ENCODE measurements at regions not wholly inside any gene's neighbourhood (a gene's known extent, or its start where the extent isn't known, plus 50 kb on each side); places are given as distances from the start of the nearest gene placed in this dataset.
A peak's percentile ranks its signal among the peaks of the same experiment; 100 is the strongest.

GRCh38 chr2:242020196-242021004 lies 150.9 kb downstream of the RTP5 start:
- H3K4me2 ChIP-seq (ENCODE audit: extremely low read depth, insufficient read depth, low read length) = no peak overlapping the region
- no peaks in the 10 kb centered on the region for H3K79me2 ChIP-seq (ENCODE audit: control insufficient read depth, insufficient read depth, low read length)
- H3K27ac ChIP-seq (ENCODE audit: insufficient read depth, low read length) = no peak overlapping the region
- DNase-seq (ENCODE audit: low read depth in 2 of 2) = peak in 1 of 2 donors; percentile 19
- H4K20me1 ChIP-seq (ENCODE audit: control insufficient read depth, extremely low read depth, insufficient read depth, low read length) = no peaks in the 10 kb centered on the region
- H3K27me3 ChIP-seq (ENCODE audit: control insufficient read depth, insufficient read depth, low read length) = peaks cover 9% of the 10 kb centered on the region
- TF ChIP-seq EZH2 (IDR thresholded peaks at IDR 0.05; ENCODE audit: low read length, missing control alignments) (no peak), CTCF (conservative IDR thresholded peaks at IDR 0.05 in 1 of 2, IDR thresholded peaks at IDR 0.05 in 1 of 2; ENCODE audit: low read depth in 1 of 2, low read length in 2 of 2) (no peak)
- H3K9ac ChIP-seq (ENCODE audit: insufficient read depth, low read length) = no peak overlapping the region
- no peaks in the 10 kb centered on the region for H3K9me3 ChIP-seq (ENCODE audit: control insufficient read depth, insufficient read depth, low read depth, low read length)
- no peaks in the 10 kb centered on the region for H3K36me3 ChIP-seq (ENCODE audit: control insufficient read depth, insufficient read depth, low read length)
- no peak overlapping the region for H3K4me3 ChIP-seq (replicated peaks in 1 of 4; ENCODE audit: control extremely low read depth in 1 of 4, insufficient read depth in 1 of 4, low read depth in 3 of 4, low read length in 4 of 4)
- H2AFZ ChIP-seq (ENCODE audit: low read length) = no peak overlapping the region
- no peaks in the 10 kb centered on the region for H3K4me1 ChIP-seq (ENCODE audit: control insufficient read depth, extremely low read depth, insufficient read depth, low read length)

- H3K79me2 ChIP-seq (ENCODE audit: control insufficient read depth, insufficient read depth, low read length) = no peaks in the 10 kb centered on the region
- TF ChIP-seq EZH2 (IDR thresholded peaks at IDR 0.05; ENCODE audit: low read length, missing control alignments) = no peak
- peak in 1 of 2 donors; percentile 2 for TF ChIP-seq CTCF (conservative IDR thresholded peaks at IDR 0.05 in 1 of 2, IDR thresholded peaks at IDR 0.05 in 1 of 2; ENCODE audit: low read depth in 1 of 2, low read length in 2 of 2)
- no peaks in the 10 kb centered on the region for H3K9me3 ChIP-seq (ENCODE audit: control insufficient read depth, insufficient read depth, low read depth, low read length)
- H2AFZ ChIP-seq (ENCODE audit: low read length) = no peak overlapping the region
- H3K4me3 ChIP-seq (replicated peaks in 1 of 4; ENCODE audit: control extremely low read depth in 1 of 4, insufficient read depth in 1 of 4, low read depth in 3 of 4, low read length in 4 of 4) = no peak overlapping the region
- H3K4me2 ChIP-seq (ENCODE audit: extremely low read depth, insufficient read depth, low read length) = no peak overlapping the region
- DNase-seq (ENCODE audit: low read depth in 2 of 2) = no peak
- no peaks in the 10 kb centered on the region for H3K36me3 ChIP-seq (ENCODE audit: control insufficient read depth, insufficient read depth, low read length)
- H3K9ac ChIP-seq (ENCODE audit: insufficient read depth, low read length) = no peak overlapping the region
- peaks cover 8% of the 10 kb centered on the region for H3K27me3 ChIP-seq (ENCODE audit: control insufficient read depth, insufficient read depth, low read length)
- no peaks in the 10 kb centered on the region for H3K4me1 ChIP-seq (ENCODE audit: control insufficient read depth, extremely low read depth, insufficient read depth, low read length)
- H3K27ac ChIP-seq (ENCODE audit: insufficient read depth, low read length) = no peak overlapping the region
- no peaks in the 10 kb centered on the region for H4K20me1 ChIP-seq (ENCODE audit: control insufficient read depth, extremely low read depth, insufficient read depth, low read length)
Measured at GRCh38 chr2:242022550-242023290, 153.2 kb downstream of the RTP5 start.

GRCh38 chr2:242024751-242025355 lies 155.3 kb downstream of the RTP5 start:
- Histone ChIP-seq H3K27me3 (ENCODE audit: control insufficient read depth, insufficient read depth, low read length) (peaks cover 10% of the 10 kb centered on the region), H4K20me1 (ENCODE audit: control insufficient read depth, extremely low read depth, insufficient read depth, low read length) (no peaks in the 10 kb centered on the region)

More at GRCh38 chr2:242024751-242025355, 155.3 kb downstream of the RTP5 start:
- DNase-seq (ENCODE audit: low read depth in 2 of 2) = no peak
- Histone ChIP-seq H3K9ac (ENCODE audit: insufficient read depth, low read length) (no peak overlapping the region), H3K4me3 (replicated peaks in 1 of 4; ENCODE audit: control extremely low read depth in 1 of 4, insufficient read depth in 1 of 4, low read depth in 3 of 4, low read length in 4 of 4) (no peak overlapping the region), H3K79me2 (ENCODE audit: control insufficient read depth, insufficient read depth, low read length) (no peaks in the 10 kb centered on the region), H2AFZ (ENCODE audit: low read length) (no peak overlapping the region), H3K36me3 (ENCODE audit: control insufficient read depth, insufficient read depth, low read length) (no peaks in the 10 kb centered on the region), H3K27ac (ENCODE audit: insufficient read depth, low read length) (no peak overlapping the region), H3K4me1 (ENCODE audit: control insufficient read depth, extremely low read depth, insufficient read depth, low read length) (no peaks in the 10 kb centered on the region), H3K9me3 (ENCODE audit: control insufficient read depth, insufficient read depth, low read depth, low read length) (no peaks in the 10 kb centered on the region), H3K4me2 (ENCODE audit: extremely low read depth, insufficient read depth, low read length) (no peak overlapping the region)
- TF ChIP-seq CTCF (conservative IDR thresholded peaks at IDR 0.05 in 1 of 2, IDR thresholded peaks at IDR 0.05 in 1 of 2; ENCODE audit: low read depth in 1 of 2, low read length in 2 of 2) (no peak), EZH2 (IDR thresholded peaks at IDR 0.05; ENCODE audit: low read length, missing control alignments) (no peak)

All from fibroblast of lung (primary cell).